GM18502 (cell line): ENCODE measurements at regions not wholly inside any gene's neighbourhood (a gene's known extent, or its start where the extent isn't known, plus 50 kb on each side); places are given as distances from the start of the nearest gene placed in this dataset.

Source experiments
- ATAC-seq: cut with Tn5 transposase; IDR thresholded peaks from one replicate; pipeline ENCODE4 v1.9.1; 2021; ENCODE audit warnings: mild to moderate bottlenecking; ENCODE audit not compliant: unreplicated experiment, poor library complexity

DNA sequence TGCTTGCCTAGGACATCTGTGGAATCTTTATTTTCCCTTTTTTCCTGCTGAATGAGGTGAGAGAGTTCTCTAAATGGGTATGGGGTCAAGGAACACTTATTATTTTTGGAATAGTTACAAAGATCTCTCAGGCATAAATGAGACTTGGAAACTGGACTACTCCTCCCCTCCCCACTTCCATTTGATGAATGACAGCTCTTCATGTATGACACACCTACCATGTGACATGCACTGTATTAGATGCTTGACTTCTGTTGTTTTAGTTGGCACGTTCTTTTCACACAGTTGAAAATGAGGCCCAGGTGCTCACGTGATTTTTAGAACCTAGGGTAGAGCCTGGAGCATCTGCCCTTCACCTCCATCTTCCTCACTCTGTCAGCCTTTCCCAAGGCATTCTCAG, 62.4 kb downstream of the VCPKMT start:
- ATAC-seq, result no peak

DNA sequence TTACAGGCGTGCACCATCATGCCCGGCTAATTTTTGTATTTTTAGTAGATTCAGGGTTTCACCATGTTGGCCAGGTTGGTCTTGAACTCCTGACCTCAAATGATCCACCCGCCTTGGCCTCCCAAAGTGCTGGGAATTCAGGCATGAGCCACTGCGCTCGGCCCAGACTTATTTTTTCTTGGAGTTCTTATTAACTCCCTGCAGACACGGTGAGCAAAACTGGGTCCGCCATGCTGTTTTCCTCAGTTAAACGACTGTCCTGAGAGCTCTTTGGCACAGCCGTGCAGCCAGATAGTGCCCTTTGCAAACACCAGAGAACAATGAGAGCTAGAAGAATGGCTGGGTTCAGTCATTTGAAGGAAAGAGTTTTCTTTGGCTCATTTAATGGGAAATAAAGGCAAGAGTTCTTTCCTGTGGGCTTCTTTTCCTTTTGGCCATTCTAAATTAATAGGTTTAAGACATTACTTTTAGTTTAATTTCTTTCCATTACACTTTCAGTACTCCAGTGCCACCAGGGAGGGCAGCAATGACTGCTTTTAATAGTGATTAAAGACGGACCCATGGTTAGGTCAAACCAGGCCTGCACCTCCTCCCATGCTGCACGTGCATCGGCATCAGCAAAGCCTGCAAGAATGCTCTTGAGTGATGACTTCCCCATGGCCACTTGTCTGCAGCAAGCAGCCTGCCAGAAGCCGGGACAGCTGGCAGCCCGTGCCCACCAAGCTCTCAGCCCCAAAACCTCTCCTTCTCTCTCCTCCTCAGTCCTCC, 60.7 kb downstream of the VCPKMT start:
- no peak for ATAC-seq

DNA sequence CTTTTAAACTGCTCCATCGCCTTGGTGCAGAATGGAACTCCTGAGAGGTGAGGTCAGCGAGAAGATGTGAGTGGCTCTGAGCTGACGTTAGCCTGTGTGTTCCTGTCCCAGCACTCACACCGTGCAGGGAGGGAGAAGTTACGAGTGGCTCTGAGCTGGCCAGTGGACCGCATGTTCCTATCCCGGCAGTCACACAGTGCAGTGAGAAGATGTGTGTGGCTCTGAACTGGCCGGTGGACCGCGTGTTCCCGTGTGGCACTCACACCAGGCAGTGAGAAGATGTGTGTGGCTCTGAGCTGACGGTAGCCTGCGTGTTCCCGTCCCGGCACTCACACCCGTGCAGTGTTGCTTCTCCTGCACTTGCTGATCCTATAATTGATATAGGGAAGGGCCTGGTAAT, 59.9 kb downstream of the VCPKMT start:
- no peak for ATAC-seq

DNA sequence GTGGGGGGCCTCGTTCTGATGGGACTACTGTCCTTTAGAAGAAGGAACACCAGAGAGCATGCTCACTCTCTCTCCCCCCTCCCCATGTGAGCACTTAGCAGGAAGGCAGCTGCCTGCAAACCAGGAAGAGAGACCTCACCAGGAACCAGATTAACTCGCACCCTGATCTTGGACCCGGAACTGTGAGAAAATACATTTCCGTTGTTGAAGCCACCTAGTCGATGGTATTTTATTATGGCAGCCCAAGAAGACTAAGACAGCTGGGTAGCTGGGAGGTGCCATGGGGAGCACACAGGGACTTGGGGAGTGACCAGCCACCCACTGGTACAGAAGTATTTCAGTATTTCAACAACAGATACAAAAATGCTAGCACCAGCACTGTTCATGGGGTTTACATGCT, 59.0 kb downstream of the VCPKMT start:
- ATAC-seq, result no peak

DNA sequence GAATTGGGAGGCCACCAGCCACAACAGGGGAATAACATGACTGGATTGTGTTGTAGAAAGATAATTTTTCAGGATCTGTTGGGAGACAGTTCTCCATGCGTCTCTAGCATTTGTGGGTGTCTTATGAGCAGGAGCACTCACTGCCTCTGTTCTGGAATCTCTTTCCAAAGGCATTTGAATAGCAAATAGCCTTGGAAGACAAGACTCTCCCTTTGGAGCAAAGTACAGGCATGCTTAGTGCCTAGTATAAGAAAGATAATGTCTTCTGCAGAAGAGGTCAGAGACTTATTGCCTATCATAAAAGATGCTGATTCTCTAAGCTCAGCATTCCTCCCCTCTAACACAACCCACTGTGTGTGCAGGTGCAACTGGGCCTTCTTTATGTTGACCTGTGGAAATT, 58.3 kb downstream of the VCPKMT start:
- ATAC-seq, result no peak
